IPS-NIHi11 (cell line): ENCODE measurements at regions not wholly inside any gene's neighbourhood (a gene's known extent, or its start where the extent isn't known, plus 50 kb on each side); places are given as distances from the start of the nearest gene placed in this dataset.
"Not testable (repeated sequence)": the region's sequence is repeated elsewhere in the genome, so short reads cannot be mapped to it uniquely, and the experiment has no call there.

ENCODE experiments used
- DNase-seq: peaks from one replicate; pipeline ENCODE4 v3.0.0; 2012; ENCODE audit warnings: mixed read lengths, low spot score

DNA sequence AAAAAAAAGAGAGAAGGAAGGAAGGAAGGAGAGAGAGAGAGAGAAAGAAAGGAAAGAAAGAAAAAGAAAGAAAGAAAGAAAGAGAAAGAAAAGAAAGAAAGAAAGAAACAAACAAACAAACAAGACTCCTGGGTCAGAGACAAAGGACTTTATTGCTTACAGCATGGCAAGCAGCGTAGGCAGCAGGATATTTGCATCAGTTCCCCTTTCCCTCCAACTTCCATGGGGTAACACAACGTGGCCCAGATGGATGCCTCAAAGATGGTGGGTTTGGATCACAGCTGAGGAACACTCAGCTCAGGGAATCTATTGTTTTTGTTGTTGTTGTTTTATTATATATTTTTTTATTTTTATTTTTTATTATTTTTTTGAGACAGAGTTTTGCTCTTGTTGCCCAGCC is 128.5 kb upstream of the VKORC1L1 start:
- DNase-seq = no peak

DNA sequence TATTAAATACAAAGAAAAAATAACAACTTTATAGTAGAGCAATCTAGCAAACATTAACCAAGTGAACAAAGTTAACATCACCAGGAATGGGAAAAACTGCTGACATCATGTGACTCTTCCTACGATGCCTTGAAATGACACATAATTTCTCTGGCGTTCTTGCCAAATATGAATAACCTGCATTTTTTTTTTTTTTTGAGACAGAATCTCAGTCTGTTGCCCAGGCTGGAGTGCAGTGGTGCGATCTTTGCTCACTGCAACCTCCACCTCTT is 126.5 kb upstream of the VKORC1L1 start:
- no peak for DNase-seq

DNA sequence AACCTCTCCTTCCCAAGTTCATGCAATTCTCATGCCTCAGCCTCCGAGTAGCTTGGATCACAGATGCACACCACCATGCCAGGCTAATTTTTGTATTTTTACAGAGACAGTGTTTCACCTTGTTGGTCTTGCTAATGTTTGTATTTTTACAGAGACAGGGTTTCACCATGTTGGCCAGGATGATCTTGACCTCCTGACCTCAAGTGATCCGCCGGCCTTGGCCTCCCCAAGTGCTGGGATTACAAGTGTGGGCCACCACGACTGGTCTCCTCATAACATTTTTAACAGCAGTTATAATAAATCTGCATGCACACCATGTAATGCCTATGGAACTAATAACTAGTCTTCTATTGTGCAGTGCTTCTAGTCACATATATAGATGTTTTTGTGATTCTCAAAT is 123.8 kb upstream of the VKORC1L1 start:
- no peak for DNase-seq

DNA sequence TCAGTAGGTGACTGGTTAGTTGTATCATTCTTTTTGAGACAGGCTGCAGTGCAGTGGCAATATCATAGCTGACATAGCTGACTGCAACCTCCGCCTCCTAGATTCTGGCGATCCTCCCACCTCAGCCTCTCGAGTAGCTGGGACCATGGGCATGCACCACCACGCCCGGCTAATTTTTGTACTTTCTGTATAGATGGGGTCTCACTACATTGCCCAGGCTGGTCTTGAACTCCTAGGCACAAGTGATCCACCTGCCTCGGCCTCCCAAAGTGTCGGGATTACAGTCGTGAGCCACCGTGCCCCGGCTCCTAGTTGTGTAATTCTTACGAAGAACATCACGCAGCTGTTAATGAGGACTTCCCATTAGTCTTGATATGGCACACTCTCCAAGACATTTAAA is 123.4 kb upstream of the VKORC1L1 start:
- DNase-seq = no peak

DNA sequence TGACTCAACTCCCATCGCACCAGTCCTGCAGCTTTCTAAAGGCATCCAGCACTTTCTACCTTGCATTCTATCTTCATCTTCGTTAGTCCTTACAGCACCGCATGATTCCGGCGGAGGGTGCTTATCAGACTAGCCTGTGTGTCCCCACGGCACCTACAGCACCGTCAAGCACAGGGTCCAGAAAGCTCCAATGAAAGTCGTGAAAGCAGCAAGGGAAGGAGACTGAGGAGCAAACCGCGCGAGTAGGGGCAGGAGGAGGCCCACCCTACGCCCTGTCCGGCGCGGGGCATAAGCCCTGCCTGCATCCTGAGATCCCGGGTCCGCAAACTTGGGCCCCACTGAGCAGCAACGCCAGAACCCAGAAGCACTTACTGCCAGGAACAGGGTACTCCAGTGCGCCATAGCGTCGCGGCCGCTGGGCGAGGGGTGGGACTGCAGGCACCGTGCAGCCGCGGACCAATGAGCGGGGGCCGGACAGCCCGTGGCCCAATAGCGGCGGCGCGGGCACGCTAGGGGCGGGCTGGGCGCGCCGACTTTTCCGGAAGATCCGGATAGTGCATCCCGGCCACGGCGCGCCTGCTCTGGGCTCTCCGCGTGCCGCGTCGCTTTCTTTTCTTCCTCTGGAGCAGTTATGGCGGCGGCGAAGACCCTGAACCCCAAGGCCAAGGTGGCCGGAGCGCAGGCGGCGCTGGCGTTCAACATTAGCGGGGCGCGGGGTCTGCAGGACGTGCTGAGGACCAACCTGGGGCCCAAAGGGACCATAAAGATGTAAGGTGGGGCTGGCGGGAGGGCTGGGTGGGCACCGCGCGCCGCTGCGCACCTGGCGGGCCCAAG is 122.1 kb upstream of the VKORC1L1 start:
- DNase-seq = peak; percentile 96

DNA sequence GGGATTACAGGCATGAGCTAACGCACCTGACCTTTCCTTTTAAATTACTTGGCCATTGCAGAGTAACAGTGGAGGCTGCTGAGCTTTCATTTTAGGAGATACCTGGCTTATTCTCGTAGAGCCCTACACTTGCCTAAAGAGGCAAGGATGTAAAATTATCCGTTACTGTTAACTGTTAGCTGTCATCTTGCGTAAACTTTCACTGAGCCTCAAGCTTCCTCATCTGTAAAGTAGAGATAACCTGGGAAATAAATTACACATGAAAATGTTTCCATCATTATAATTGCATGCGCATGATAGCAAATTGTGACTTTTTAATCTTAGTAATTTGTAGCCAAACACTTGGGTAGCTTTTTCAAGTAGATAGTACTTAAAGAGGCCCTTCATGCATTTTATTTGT is 118.8 kb upstream of the VKORC1L1 start:
- DNase-seq = not testable (repeated sequence)

DNA sequence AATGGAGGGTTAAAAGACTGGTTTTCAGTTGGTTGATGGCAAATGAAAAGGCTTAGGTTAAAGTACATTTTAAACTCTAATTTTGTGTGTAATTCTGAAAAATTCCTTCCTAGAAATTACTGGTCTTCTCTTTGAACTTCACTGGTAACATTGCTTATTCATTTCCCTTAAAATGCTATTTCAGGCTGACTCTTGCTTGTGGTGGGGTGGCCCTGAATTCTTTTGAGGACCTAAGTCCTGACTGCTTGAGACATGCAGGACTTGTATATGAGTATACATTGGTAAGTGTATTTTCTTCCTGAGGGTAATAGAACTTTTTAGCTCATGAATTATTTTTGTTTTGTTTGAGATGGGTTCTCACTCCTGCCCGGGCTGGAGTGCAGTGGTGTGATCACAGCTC is 113.9 kb upstream of the VKORC1L1 start:
- DNase-seq = not testable (repeated sequence)

DNA sequence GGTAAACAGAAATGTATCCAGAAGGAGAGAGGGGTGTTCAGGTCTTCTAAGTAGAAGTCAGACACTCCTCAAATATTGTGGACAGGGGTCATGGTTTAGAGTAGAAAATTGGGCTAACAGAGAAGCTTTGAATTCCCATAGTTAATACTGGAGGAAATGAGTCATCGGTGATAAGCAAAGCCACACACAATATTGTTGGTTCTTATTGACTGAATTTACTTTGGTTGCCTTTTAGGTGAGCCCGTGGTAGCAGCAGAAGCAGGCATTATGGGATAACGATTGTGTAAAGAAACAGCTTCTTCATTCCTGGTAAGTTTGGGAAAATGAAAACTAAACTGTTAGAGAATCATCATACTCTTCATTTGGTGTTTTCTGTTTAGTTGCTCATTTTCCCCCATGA is 110.2 kb upstream of the VKORC1L1 start:
- DNase-seq = not testable (repeated sequence)

DNA sequence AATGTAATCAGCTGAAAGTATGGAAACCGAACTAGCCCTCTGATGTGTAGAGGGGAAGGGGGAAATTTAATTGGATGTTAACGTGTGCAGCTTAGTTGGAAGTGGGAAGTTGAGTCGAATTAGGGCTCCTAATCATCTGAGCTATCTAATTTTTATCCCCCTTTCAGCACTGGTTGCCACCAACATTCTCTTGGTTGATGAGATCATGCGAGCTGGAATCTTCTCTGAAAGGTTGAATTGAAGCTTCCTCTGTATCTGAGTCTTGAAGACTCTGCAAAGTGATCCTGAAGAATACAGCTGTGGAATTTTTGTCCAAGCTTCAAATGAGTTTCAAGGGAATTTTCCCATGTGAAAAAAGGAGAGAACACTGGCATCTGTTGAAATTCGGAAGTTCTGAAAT is 109.8 kb upstream of the VKORC1L1 start:
- not testable (repeated sequence) for DNase-seq

DNA sequence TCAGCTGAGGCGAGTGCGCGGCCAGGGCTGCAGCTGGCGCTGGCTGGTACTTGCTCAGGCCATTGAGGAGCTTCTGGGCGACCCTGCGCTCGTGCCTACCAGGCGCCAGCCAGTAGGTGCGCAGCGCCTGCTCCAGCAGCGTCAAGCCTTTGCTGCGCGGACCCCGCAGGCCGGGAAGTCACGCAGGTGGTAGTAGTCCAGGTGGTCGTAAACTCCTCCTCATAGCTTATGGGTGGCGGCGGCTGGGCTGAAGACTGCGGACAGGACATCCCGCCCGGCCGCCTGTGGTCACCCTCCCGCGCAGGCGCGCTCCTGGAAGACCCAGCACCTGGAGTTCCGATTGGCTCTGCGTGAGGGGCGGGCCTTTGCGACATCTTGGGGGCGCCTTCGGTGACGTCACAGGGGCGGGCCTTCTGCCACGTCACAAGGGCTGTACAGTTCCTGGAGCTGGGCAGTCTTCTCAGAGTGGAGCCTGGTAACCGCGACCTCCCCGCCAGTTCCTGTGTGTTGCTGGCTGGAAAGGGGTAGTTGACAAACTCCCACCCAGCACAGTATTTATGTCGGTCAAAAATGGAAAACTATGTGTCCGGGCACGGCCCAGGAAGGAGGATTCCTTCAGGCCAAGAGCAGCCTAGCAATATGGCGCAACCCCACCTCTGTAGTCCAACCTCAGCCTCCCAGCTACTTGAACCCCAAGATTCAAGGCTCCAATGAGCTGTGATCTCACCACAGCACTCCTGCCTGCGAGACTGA is 102.2 kb upstream of the VKORC1L1 start:
- peak; percentile 83 for DNase-seq

DNA sequence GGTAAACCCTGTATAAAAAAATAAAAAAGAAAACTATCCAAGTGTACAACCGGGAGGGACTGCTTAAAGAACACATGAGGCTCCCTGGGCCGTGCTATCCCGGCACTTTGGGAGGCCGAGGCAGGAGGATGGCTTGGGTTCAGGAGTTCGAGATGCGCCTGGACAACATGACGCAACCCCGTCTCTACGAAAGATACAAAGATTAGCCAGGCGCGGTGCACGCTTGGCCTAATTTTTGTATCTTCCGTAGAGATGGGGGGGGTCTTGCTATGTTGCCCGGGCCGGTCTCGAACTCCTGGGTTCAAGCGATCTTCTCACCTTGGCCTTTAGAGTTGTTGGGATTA is 101.7 kb upstream of the VKORC1L1 start:
- DNase-seq = not testable (repeated sequence)

DNA sequence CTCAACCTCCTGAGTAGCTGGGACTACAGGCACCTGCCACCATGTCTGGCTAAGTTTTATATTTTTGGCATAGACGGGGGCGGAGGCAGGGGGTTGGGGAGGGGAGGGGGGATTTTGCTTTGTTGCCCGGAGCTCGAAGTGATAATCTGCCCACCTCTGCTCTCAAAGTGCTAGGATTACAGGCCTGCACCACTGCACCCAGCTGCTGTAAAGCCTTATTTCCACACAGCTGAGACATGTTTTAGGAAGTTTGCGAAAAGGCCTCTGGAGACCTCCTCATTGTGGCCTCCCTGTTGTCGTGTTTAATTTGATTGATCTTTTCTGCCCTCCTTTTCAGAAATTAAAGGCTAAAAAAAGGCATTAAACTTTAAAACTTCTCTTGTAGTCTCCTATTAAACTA is 96.2 kb upstream of the VKORC1L1 start:
- DNase-seq = not testable (repeated sequence)

DNA sequence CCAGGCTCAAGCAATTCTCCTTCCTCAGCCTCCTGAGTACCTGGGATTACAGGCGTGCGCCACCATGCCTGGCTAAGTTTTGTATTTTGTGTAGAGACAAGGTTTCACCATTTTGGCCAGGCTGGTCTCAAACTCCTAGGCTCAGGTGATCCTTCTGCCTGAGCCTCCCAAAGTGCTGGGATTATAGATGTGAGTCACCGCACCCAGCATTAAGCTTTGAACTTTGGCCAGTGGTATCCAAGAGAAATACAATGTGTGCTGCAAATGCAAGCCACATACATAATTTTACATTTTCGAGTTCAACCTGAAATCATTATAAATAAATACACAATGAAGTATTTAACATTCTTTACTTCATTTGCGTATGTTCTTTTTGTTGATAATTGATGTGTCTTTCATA is 82.9 kb upstream of the VKORC1L1 start:
- not testable (repeated sequence) for DNase-seq

DNA sequence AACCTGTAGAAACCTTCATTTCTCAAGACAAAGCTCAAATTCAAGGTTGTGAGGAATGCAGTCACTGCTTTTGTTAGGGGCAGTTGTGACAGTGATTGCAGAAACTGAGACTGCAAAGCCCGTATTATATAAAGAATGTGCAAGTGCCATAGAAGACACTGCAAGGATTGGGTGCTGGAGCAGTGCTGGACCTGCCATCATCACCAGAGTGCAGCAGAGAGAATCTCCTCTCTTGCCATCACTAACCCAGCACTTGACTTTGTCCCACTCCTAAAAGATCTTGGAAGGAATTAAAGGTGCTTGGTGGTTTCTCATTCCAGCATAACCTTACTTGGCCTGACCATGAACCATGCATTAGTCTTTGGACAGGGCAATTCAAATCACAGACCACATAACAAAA is 81.1 kb upstream of the VKORC1L1 start:
- DNase-seq = not testable (repeated sequence)

DNA sequence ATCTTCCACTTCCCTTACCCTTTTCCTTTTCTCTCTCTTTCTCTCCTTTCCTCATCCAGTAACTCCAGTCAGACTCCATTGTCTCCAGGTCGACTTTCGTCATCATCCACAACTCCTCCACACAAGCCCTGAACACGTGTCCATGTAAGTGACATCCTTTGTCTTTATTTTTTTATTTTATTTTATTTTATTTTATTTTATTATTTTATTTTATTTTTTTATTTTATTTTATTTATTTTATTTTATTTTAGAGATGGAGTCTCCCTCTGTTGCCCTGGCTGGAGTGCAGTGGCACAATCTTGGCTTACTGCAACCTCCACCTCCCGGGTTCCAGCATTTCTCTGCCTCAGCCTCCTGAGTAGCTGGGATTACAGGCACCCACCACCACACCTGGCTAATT is 80.1 kb upstream of the VKORC1L1 start:
- not testable (repeated sequence) for DNase-seq

DNA sequence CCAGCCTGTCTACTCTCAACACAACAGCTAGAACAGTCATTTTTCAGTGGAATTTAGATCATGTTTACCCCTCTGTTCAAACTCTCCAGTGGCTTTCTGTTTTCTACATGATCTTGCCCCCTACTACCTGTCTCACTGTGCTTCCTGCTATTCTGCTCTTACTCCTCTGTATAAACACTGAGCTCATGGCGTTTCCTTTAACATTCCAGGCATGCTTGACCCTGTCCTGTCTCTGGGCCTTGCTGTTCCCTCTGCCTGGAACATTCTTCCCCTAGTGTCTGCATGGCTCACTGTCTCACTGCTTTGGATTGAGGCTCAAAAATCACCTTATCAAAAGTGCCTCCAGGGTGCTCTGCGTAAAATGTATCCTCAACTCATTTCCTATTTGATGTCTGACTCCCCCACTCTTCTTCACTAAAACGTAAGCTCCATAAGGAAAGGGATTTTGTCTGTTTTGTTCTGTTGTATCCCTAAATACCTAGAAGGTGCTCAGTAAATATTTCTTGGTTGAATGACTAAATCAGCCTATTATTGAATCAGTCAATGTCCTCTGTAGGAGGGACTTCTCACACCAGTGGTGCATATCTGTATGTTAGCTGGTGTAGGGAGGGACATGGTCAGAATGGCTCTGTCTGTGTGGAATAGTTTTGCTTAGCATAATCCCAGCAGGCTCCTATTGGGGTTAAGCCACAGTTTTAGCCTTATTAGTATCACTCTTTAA is 78.0 kb upstream of the VKORC1L1 start:
- DNase-seq = not testable (repeated sequence)

DNA sequence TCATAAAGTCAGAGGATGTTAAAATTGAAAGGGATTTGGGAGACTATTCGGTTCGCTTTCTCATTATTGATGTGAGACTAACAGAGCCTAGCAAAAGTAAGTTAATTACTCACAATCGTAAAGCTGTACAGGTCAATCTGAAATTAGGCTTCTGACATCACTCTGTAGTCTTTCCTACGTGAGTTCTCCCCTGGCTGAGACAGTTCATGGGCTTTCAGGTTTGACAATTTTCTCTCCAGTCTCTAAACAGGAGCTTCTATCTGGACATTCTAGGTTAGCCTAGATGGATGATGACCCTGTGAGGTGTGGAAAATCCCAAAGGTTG is 77.5 kb upstream of the VKORC1L1 start:
- DNase-seq = not testable (repeated sequence)

DNA sequence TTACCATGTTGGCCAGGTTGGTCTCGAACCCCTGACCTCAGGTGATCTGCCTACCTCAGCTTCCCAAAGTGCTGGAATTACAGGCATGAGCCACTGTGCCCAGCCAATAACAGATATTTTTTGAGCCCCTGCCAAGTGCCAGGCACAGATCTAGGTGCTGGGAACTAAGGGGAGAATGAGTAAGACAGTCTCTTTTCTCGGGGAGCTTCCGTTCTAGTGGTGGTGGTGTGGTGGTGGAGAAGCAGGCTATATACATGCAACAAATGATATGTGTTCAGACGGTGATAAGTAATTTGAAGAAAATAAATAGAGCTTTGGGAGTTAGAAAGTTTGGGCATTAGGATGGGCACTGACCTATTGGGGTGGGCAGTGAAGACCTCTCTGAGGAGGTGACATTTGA is 76.7 kb upstream of the VKORC1L1 start:
- no peak for DNase-seq

DNA sequence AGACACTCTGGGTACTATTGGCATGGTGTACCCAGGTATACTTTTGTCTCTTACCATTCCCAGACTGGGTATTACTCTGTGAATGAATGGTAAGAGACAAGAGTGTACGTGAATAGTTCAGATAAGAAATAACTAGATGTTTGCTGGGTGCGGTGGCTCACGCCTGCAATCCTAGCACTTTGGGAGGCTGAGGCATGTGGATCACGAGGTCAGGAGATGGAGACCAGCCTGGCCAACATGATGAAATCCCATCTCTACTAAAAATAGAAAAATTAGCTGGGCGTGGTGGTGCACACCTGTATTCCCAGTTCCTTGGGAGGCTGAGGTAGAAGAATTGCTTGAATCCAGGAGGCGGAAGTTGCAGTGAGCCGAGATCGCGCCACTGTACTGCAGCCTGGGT is 75.8 kb upstream of the VKORC1L1 start:
- DNase-seq = not testable (repeated sequence)

DNA sequence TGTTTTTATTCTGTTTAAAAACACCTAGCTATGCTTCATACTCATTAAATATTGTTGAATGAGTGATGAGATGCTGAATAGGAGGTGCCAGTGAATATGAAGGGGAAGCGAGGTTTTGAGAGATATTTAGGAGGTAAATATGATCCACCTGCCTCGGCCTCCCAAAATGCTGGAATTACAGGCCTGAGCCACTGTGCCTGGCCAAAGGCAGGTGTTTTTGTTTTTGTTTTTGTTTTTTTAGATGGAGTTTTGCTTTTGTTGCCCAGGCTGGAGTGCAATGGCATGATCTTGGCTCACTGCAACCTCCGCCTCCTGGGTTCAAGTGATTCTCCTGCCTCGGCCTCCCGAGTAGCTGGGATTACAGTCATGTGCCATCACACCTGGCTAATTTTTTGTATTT is 75.3 kb upstream of the VKORC1L1 start:
- DNase-seq = not testable (repeated sequence)

DNA sequence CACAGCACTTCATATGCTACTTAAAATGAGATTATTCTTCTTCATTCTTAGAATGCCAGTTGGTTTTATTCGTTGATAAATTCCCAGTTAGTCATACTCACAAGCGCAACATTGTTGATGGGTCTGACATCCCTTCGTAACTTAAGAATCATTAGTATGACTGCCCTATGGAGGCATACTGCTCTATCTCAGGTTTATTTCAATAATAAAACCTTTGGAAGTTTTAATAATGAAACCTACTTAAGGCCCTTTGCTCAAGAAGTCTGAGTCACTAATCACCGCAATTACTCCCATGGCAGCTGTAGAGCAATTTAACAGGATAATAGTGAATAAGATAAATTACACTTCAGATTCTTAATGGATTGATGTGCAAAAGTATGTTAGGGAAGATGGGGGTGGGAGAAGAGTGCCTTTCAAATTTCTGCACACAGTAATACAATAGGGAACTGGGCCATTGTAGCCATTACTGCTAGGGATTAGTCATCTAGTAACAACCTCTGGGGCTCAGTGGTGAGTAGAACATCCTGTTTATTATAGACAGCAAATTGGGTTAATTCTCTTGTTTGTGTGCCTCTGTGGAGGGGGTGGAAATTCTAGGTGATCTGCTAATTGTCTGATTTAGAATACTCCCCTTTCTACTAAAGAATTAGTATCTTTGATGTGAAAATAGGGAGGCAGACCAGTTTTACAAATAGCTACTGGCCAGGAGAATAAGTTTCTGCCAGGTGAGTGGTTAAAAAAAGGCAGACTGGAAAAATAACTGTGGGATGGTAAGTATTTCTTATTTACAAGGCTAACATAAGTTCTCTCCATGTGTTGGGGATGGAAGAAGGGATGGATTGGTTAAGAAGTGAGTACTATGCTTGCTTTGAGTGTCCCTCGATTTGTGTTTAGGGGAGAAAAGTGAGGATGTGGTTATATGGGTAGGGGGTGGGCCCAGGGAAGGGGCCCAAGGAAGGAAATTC is 74.5 kb upstream of the VKORC1L1 start:
- no peak for DNase-seq

DNA sequence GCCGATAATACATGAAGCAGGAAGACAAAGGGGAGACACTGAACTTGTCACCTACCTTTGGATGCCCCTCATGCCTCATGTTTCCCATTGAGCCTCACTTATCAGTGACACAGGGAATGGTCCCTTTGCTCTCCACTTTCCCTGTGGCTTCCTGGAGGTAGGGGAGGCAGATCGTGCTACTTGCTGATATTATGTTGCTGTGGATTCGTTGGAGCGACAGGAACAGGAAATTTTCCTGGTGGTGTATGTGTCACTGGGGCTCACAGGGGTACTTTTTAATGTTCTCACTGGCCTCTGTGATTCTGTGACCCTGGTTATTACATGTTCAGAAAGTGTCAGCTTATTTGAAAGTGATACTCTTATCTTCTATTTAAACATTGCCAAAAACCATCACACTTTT is 72.7 kb upstream of the VKORC1L1 start:
- DNase-seq = not testable (repeated sequence)
